ENCODE measurements at regions not wholly inside any gene's neighbourhood (a gene's known extent, or its start where the extent isn't known, plus 50 kb on each side); places are given as distances from the start of the nearest gene placed in this dataset.

DNA sequence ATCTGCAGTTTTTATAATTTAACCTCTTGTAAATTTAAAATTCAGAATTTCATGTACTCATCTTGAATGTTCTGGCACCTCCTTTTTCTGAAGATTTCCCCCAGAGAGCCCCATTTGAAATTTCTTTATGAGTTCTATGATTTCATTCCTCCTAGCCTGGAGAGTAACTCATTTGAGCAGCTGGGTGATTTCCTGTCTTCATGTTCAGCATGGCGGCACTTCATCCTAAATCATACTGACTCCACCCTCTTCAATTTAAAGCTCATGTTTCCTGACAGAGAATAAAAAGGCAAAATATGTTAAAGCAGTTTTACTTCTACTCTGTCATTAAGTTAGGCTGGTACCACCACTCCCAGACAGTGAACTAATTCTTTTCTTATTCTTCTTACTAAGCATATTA is 250.9 kb upstream of the POU3F2 start:
- TF ChIP-seq ZNF274 (IDR thresholded peaks at IDR 0.05; ENCODE audit: low read depth, low read length): no peak
- H3K4me3 ChIP-seq (ENCODE audit: low read length): no peak overlapping the region

DNA sequence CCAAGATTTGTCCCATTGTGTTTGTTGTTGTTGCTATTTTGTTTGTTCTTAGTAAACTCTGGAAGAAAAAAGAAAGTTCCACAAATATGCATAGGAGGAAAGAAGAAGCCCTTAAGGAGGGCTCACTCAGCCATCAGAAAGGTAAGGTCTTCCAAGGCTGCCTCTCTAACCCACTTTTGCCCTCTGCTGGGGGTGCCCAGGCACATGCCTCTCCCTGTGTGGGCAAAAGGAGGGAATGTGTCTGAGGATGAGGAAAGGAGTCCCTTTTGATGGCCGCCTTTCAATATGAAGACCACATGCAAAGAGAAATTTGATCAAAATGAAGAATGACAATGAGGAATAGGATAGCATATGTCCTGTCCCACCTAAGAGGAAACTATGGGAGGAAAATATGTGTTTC is 248.2 kb upstream of the POU3F2 start:
- TF ChIP-seq ZNF274 (IDR thresholded peaks at IDR 0.05; ENCODE audit: low read depth, low read length): no peak
- H3K4me3 ChIP-seq (ENCODE audit: low read length): no peak overlapping the region

DNA sequence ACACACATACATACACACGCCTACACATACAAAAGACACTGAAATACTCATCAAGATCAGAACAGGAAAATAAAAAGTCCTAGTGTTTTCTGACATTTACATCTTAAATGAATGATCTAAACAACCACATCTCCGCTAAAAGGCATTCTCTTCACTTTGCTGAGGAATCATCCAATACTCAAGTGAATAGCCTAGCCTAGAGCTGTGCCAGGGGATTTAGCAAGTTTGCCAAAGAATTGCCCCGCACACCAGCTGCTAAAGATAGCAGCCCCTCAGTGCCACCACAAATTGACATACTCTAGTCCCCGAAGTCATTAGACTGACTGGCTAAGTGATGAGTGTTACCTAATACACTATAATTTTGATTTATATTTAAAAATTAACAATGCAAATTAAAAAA is 246.8 kb upstream of the POU3F2 start:
- no peak overlapping the region for H3K4me3 ChIP-seq (ENCODE audit: low read length)
- TF ChIP-seq ZNF274 (IDR thresholded peaks at IDR 0.05; ENCODE audit: low read depth, low read length): no peak

DNA sequence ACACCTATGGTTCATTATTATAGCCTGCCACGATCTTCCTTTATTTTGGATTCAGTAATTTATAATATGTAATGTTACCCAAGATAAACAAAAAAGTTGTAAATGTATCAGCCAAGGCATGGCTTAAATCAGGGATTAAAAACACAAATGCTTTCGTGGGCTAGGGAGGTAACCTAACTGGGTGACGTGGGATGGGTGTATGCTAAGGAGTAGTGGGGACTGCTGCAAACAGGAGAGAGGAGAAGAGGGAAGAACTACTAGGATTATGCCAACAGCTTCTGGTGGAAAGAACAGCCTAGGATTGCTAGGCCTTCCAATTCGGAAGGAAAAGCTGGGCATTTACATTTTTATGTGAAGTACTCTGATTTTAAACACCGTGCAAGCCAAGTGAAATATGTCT is 244.8 kb upstream of the POU3F2 start:
- no peak overlapping the region for H3K4me3 ChIP-seq (ENCODE audit: low read length)
- no peak for TF ChIP-seq ZNF274 (IDR thresholded peaks at IDR 0.05; ENCODE audit: low read depth, low read length)

DNA sequence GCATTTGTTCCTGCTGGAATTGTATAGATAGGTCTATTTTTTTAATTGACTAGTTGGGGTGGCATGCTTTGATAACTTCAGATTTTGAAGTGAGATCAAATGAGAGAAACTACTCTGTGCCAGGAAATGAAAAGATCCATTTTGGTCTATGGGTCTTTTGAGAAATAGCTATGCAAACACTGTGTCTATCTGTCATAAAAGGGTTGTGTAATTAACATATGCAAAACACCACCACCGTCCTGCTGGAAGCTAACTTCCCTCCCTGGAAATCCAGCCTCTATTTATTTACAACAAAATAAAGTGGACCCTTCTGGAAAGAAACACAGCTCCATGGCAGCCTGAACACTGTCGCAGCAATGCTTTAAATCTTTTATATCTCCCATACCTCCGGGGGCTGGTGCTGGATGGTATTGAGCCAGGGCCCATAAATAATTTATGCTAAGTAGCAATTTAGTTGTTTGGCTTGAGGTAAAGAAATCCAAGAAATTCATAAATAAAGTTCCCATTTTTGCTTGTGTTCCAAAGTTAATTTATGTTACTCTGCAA is 244.2 kb upstream of the POU3F2 start:
- H3K4me3 ChIP-seq (ENCODE audit: low read length): no peak overlapping the region
- no peak for TF ChIP-seq ZNF274 (IDR thresholded peaks at IDR 0.05; ENCODE audit: low read depth, low read length)

DNA sequence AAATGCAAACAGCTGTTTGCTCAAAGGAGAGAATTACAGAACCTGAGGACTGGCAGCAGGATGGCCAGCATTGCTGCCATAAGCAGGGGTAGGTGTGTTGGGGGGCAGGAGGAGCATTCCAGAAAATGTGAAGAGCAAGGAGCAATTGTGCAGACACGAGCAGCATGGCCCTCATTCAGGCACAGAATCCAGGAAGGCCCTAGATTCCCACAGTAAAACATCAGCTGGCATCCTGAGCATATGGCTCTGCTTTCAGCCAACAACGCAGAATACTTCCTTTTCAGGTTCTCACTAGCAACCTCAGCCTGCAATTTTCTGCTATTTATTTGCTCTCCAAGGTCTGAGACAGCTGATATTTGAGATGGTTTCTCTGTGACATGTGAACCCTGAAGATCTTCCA is 243.4 kb upstream of the POU3F2 start:
- no peak for TF ChIP-seq ZNF274 (IDR thresholded peaks at IDR 0.05; ENCODE audit: low read depth, low read length)
- no peak overlapping the region for H3K4me3 ChIP-seq (ENCODE audit: low read length)

DNA sequence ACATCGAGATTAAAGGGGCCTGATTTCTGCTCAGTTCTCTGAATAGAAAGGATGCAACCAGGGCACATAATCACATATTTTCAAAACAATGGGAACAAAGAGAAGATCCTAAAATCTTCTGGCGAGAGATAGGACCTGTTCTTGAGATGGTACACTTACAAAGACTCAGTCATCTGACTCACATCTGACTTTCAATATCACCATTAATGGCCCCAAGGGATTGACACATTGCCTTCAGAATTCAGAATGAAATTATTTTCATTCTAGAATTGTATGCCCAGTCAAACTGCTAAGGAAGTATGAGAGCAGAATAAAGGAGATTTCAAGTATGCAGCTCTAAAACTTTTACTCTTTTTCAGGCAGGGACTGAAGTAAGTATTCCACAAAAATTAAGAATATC is 240.7 kb upstream of the POU3F2 start:
- H3K4me3 ChIP-seq (ENCODE audit: low read length): no peak overlapping the region
- TF ChIP-seq ZNF274 (IDR thresholded peaks at IDR 0.05; ENCODE audit: low read depth, low read length): no peak

DNA sequence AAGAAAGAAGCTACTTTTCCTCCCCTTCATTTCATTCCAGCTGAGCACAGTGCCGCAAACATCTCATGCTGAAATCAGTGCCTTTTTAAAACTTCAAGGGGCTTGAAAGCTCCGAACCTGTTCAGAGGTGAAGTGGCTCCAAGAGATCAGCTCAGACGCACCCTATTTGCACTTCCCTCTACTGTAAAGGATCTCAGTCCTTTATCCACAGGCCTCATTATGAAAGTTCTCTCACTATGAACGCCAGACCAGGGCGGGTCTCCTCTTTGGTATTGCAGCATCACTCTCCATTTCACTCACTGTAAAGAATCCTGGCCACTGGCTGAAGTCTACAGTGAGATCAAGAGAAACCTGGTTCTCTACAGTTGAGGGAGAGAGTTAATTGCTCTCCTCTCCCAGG is 232.7 kb upstream of the POU3F2 start:
- no peak for TF ChIP-seq ZNF274 (IDR thresholded peaks at IDR 0.05; ENCODE audit: low read depth, low read length)
- no peak overlapping the region for H3K4me3 ChIP-seq (ENCODE audit: low read length)

DNA sequence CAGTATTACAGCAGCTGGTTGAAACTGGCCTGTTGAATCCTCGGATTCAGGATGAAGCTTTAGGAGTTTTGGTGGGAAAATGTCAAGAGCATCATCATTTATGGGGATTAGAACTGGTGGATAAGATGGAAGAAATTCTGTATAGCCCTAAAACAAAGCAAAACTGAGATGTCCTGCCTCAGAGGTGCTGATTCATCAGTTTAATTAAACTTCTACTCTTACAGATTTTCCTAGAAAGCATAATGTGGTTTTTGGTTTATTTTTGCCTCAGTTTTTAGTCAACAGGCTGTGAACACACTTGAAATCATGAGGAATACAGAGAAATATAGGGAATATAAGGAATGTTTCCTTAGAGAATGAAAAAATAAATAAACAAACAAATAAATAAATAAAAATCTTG is 228.7 kb upstream of the POU3F2 start:
- TF ChIP-seq ZNF274 (IDR thresholded peaks at IDR 0.05; ENCODE audit: low read depth, low read length): no peak
- H3K4me3 ChIP-seq (ENCODE audit: low read length): no peak overlapping the region

DNA sequence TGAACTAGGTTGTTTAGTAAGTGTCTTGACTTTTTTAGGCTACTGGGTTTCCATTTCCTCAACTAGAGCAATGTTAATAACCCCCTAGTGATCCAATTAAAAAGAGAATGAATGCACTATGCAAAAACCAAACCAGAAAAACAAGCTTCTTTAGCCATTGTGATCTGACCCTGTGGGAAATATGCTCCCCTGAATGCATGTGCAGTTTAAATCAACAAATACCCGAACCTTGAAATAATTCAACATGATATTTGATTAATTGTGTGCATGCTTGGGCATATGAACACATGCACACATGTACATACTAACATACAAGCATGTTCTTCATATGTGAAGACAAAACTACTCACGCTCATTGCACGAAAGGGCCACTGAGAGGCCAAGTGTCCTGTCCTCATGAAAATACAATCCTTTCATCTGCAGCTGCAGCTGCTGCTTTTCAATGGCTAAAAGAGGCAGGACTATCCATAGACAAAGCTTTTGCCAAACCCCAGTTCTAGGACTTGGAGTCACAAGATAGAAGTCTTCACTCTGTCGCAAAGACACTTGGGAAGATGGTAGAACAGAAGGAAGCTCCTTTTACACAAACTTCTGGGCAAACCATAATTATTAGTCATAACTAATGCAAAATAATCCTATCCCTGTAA is 207.1 kb upstream of the POU3F2 start:
- no peak overlapping the region for H3K4me3 ChIP-seq (ENCODE audit: low read length)
- TF ChIP-seq ZNF274 (IDR thresholded peaks at IDR 0.05; ENCODE audit: low read depth, low read length): no peak

DNA sequence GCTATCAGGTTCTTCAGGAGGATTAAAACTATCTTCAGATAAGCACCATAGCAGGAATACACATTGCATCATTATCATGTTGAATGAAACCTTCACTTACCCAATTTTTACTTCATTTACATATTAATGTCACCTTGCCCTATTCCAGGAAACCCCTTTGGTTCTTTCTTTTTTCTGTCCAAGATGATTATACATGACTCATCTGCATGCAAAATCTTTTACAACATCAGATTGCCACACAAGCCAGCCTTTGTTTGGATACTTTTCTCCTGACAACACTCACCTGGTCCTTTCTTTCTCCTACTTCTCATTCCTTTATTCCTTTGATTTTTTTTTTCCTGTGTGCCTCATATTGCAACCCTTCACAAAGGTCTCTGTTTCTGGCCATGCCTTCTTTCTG is 200.5 kb upstream of the POU3F2 start:
- no peak for TF ChIP-seq ZNF274 (IDR thresholded peaks at IDR 0.05; ENCODE audit: low read depth, low read length)

DNA sequence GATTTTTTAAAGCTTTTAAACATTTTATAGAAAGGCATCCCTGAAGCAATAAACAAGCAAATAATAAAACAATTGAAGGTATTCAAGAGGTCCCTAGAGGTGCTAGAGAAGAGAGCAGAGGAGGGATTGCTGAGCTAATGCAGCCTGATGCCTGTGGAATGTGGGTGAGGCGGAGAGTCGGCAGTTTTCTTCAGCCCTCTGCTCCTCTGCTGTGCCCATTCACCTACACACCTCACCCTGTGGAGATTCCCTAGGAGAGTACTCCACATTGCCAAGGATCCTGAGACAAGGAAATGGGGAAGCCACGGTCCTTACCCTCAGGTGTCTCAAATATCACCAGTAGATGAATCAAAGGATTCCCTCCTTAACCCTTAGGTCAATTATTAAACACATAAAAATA is 199.8 kb upstream of the POU3F2 start:
- TF ChIP-seq ZNF274 (IDR thresholded peaks at IDR 0.05; ENCODE audit: low read depth, low read length): no peak
- no peak overlapping the region for H3K4me3 ChIP-seq (ENCODE audit: low read length)

More for the DNA sequence above, 200.5 kb upstream of the POU3F2 start:
- H3K4me3 ChIP-seq (ENCODE audit: low read length): no peak overlapping the region

DNA sequence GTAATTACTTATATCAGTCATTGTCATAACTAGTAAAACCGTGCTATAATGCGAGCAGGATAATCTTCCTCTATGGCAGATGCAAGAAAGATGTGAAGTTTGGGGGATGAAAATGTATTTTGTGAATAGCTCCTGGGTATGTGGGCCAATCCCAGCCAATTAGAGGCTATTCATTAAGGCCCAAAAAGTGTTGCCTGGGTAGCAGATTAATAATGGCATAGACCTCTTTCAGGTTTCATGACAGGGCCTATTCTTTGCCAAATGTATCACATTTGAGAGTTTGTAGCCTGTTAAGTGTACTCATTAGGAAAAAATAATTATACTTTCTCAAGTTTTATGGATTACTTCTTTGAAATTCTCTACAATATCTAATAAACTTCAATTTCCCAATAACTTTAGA is 199.2 kb upstream of the POU3F2 start:
- H3K4me3 ChIP-seq (ENCODE audit: low read length): no peak overlapping the region
- no peak for TF ChIP-seq ZNF274 (IDR thresholded peaks at IDR 0.05; ENCODE audit: low read depth, low read length)

DNA sequence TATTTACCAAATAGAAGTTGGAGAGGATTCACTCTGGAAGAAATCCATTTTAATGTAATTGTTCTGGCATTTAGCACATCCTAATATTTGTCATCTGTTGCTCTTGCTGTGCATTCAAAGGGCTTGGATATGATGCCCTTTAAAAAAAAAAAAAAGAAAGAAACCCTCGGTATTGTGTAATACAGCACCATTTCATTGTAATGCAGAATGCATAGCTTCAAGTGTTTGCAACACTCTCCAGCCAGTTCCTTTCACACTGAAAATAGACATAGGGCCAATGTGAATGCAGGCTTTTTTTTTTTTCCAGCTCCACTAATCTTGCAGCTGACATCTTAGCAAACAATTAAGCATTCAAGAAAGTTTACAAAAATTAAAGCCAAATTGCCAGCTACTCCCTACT is 197.4 kb upstream of the POU3F2 start:
- no peak for TF ChIP-seq ZNF274 (IDR thresholded peaks at IDR 0.05; ENCODE audit: low read depth, low read length)
- no peak overlapping the region for H3K4me3 ChIP-seq (ENCODE audit: low read length)

DNA sequence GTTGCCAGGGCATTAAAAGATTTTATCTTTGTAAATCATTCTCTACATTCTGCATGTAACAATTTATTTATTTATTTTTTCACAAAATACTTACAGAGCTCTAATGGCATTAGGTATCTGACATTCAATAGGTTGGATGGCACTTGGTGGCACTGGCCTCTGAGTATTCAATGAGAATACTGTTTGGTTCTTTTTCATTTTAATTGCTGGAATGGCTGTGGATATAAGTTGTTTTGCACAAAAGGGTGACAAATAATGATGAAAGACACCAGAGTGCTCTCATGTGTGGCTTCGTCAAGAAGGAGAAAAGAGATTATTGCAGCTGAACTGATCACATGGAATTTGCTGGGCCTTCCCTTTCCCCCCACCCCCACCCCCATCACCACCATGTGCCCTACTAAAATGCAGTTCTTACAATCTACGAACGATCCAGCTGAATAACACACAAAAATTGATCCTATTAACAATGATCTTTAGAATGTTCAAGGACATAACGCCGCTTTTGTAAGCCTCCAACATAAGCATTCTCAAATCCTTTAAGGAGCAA is 195.2 kb upstream of the POU3F2 start:
- TF ChIP-seq ZNF274 (IDR thresholded peaks at IDR 0.05; ENCODE audit: low read depth, low read length): no peak
- no peak overlapping the region for H3K4me3 ChIP-seq (ENCODE audit: low read length)

DNA sequence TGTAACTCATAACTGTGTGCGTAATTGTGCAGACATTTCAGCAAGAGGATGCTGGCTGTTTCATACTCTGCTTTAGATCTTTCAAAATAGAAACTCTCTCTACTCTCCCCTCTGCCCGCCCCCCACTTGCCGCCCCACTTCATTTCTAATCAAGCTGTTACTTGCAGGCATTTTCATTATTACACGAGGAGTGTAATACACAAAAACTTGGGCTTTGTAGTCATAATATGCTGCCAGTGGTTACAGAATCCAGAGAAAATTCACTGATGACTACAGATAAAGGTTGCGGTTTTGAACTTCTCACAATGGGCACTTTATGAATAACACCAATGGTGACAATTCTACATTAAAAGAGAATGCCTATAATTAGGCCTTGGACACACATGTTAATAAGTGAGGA is 194.0 kb upstream of the POU3F2 start:
- no peak for TF ChIP-seq ZNF274 (IDR thresholded peaks at IDR 0.05; ENCODE audit: low read depth, low read length)
- no peak overlapping the region for H3K4me3 ChIP-seq (ENCODE audit: low read length)

Data from GM08714 (cell line).